HG02798 (cell line): ENCODE measurements at regions not wholly inside any gene's neighbourhood (a gene's known extent, or its start where the extent isn't known, plus 50 kb on each side); places are given as distances from the start of the nearest gene placed in this dataset.
A peak's percentile ranks its signal among the peaks of the same experiment; 100 is the strongest.

Experiments
- ATAC-seq: cut with Tn5 transposase; IDR thresholded peaks from one replicate; pipeline ENCODE4 v1.9.1; 2021; ENCODE audit warnings: mild to moderate bottlenecking; ENCODE audit not compliant: unreplicated experiment, poor library complexity

DNA sequence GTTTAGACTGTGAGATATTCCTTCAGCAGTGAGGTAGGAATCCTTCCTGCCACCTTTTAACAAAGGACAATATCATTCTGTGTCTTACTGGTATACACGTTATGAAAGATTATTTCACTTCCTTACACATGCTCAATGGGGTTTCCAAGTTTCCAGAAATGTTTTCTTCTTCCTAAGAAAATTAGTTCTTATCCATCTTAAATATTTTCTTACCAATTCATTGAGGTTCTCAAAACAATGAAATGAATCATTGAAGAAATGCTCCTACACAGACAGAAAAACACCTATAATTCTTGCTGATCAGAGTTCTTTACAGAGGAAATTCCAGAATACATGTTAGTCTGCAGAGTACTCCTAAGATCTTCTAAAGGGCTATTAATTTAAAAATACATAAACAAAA lies 51.4 kb upstream of the SEC61G start:
- no peak for ATAC-seq

DNA sequence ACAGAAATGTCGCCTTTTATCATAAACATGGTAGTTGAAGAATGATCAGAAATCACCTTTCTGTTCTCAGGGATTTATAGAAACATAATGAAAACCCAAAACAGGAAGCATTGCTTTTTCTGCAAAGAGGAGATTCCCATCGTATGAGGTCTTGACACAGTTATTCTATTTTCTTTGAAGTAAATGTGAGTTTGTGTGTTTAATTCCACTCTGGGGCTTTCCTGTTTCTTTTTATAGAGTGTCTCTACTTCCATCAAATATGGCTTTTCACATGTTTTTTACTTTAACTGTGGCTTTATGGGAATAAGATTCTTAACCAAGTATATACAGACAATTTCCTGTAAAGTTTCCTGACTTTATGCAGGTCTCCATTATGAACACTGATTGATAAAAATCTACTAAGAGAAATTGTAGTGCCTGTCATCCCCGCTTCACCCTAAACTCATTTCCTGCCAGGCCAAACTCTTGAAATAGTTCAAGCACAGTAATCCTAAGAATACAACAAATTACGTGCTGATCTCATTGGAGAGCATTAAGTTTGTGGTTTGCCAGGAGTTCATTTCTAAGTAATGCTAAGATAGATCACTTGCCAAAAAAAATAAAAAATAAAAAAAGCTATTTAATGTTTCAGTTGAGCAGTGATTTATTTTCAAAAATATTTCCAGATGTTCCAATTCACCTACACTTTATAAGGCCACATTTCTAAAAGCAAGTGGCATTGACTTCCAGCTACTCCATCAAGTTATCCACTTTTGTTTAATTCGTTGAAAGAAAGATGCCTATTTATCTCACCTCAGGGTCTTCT lies 52.2 kb upstream of the SEC61G start:
- no peak for ATAC-seq

- no peak for ATAC-seq
These were observed 52.8 kb upstream of the SEC61G start for GRCh38 chr7:54811846-54812254.

- ATAC-seq, result no peak
These were observed 53.8 kb upstream of the SEC61G start for GRCh38 chr7:54812756-54813322.

- no peak for ATAC-seq
These were observed 54.4 kb upstream of the SEC61G start for GRCh38 chr7:54813398-54813797.

DNA sequence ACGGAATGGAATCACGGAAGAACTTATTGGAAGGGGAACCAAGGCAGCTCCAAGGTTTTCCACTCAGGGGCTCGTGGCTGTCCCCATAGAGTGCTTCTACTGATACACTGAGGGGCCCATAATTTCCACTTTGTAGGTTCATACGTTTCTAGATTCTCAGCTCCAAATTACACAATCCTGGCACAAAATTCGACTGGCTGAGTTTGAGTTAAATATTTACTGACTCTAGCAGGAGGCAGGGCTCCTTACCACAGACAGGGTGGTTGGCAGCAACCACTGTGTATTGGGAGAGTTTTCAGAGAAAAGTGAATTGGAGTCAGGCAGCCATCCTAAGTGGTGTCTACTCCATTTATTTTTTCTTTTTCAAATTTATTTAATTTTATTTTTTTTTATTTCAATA lies 55.4 kb upstream of the SEC61G start:
- ATAC-seq, result no peak

GRCh38 chr7:54817152-54817551 lies 58.1 kb upstream of the SEC61G start:
- no peak for ATAC-seq

DNA sequence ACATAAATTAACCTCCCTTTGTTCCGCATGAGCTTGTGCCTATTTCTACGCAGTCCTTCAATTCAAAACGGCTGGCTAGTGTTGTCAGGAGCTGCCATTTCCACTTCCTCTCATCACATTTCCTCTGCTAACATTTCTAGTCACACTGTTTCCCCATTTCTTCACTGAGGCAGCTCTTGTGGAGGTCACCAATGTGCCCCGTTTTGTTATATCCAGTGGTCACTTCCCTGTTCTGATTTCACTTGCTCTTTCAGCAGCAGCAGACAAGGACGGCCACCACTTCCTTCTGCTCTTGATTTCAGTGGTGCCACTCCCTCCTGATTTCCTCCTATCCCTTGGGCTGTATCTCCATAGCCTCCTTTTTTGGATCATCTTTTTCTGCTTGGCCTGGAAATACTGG lies 64.8 kb upstream of the SEC61G start:
- no peak for ATAC-seq

DNA sequence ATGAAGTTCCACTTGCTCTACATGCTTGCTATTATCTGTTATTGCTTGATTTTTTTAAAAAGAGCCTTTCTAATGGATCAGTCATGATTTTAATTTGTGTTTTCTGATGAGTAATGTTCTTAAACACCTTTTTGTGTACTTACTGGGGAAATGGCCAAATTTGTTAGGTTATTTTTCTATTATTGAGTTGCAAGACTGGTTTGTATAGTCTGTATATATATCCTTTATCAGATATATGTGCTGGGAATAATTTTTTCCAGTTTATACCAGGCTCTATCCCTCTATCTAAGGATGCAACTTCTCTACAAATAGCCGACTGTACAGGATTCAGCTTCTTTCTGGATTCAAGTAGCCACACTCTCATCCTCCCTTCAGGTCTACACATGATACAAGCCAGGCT lies 65.6 kb upstream of the SEC61G start:
- no peak for ATAC-seq

DNA sequence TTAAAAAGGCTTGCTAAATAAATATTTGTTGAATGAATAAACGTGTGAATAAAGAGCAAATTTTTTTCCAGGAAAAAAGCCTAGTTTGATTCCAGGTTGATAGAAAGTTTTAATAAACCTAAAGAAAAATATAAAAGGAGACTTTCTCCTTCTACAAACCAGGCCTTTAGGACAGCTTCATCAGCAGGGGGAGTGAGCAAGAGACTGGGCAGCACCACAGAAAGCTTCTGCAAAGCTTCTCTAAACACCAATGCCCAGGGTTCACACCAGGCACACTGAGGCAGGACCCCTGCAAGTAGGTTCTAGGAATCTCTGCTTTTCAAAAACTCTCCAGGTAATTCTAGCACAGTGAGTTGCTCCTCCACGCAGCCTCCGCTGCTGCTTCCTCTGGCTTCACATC lies 66.4 kb upstream of the SEC61G start:
- no peak for ATAC-seq

DNA sequence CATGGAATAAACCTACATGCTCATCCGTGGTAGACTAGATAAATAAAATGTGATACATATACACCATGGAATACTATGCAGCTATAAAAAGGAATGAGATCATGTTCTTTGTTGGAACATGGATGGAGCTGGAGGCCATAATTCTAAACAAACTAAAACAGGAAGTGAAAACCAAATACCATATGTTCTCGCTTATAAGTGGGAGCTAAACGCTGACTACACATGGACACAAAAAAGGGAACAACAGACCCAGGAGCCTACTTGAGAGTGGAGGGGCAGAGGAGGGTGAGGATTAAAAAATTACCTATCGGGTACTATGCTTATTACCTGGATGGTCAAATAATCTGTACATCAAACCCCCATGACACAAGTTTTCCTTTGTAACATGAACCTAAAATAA lies 68.7 kb upstream of the SEC61G start:
- ATAC-seq, result no peak

DNA sequence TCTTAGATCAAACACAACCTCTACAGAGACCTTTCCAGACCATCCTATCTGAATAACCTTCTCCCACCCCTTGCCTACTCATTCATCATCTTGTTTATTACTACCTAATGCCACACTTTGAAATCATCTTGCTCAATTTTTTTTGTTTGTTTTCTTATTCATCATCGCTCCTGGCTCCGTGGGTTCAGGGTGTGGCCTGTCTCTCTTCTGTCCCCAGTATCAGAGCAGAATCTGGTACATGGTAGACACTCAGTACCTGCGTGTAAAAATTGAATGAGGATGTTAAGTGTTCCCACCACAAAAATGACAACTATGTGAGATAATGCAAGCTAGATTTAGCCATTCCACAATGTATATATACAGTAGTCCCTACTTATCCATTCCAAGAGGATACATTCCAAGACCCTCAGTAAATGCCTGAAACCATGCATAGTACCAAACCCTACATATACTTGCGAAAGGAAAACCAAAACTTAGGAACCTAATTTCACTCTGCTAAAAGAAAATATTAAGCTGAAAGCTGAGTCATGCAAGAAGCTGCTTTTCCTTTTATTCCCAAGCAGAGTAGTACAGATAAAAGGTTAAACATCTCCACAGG lies 72.1 kb upstream of the SEC61G start:
- no peak for ATAC-seq

DNA sequence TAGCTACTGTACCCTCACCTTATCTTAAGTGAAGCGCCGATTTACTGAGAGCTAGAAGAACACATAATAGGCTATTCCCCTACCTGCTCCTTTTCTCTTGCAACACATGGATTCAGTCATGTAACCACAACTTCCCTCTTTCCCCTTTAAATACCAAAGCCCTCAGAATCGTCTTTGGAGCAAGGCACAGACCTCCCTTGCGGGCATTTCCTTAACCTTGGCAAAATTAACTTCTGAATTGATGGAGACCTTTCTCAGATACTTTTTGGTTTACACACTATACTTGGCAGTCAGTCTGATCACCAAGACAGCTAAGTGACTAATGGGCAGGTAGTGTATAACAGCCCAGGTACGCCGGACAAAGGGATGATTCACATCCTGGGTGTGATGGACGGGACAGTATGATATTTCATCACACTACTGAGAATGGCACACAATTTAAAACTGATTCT lies 72.7 kb upstream of the SEC61G start:
- ATAC-seq, result no peak

- no peak for ATAC-seq
These were observed 74.0 kb upstream of the SEC61G start for GRCh38 chr7:54833001-54833467.

GRCh38 chr7:54837168-54837567 lies 78.2 kb upstream of the SEC61G start:
- no peak for ATAC-seq

GRCh38 chr7:54837761-54838160 lies 78.8 kb upstream of the SEC61G start:
- ATAC-seq, result no peak

DNA sequence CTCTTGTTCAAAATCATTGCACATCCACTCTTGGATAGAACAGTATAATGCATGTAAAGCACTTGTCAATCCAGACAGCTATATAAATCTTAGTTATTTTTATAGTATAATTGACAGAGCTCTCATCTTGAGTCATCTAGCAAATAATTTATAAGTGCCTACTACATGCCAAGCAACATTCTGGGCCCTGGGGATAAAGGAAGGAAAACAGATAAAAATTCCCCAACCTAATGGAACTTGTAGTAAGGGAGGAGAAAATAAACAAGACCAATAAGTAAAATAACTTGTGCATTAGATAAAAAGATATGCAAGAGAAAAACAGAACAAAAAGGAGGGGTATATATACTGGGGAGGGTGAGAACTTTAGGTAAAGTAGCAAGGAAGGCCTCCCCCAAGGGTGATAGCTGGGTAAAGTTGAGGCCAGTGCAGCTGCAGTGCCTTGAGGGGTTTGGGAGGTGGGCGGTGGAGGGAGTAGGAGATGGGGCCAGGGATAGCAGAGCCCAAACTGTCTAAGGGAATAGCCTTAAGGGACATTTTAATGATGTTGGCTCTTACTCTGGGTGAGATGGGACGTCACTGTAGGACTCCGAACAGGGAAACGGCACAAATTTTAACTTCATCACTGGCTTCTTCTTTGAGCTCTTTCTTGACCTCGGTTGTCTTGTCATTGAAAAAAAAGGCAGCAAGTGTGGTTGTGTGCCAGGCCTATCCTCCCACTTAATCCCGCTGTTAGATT lies 79.3 kb upstream of the SEC61G start:
- no peak for ATAC-seq

DNA sequence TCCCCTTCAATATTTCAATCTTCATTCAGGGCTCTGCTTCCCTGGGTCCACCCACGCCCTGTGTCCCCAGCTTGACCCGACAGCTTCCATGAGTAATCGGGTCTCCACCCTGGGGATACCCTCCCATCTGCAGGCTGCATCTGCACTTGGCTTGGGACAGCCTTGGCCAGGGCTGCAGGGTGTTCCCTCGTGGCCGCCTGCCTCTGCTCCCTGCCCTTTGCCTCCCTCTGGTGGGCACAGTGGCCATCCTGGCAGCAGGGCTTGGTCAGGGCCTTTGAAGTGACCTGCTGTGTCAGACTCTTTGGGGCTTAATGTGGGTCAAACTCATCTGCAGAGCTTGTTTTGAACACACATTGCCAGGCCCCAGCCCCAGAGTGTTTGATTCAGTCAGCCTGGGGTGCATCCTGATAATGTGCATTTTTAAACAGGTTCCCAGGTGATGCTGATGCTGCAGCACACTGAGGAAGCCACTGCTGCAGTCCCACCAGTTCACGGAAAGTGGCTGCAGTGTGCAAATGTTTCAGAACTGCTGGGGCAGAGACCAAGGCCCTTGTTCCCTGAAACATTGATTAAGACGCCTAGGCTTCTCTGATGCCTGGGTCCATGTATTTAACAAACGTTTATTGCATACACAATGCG lies 80.7 kb upstream of the SEC61G start:
- ATAC-seq, result peak; percentile 33

- ATAC-seq, result no peak
These were observed 83.0 kb upstream of the SEC61G start for GRCh38 chr7:54841772-54842697.
